ENCODE measurements at regions not wholly inside any gene's neighbourhood (a gene's known extent, or its start where the extent isn't known, plus 50 kb on each side); places are given as distances from the start of the nearest gene placed in this dataset.

- DNase-seq: no peak
- no peaks in the 10 kb centered on the region for H3K36me3 ChIP-seq (ENCODE audit: control insufficient read depth in 4 of 4, insufficient read depth in 4 of 4, low read length in 3 of 4)
- WGBS (ENCODE audit: insufficient coverage): 100% methylated on average over 3 of the region's 9 CpGs
- H3K27ac ChIP-seq (ENCODE audit: insufficient read depth in 1 of 2, low read depth in 1 of 2, low read length in 2 of 2, poor library complexity in 1 of 2, severe bottlenecking in 2 of 2): no peak overlapping the region
- CTCF ChIA-PET: no interaction called here
- H3K4me1 ChIP-seq (ENCODE audit: control extremely low read depth in 1 of 4, control insufficient read depth in 4 of 4, insufficient read depth in 4 of 4, low read length in 3 of 4): peaks cover 0 to 14% (median 10%) of the 10 kb centered on the region in 4 experiments
- H3K4me3 ChIP-seq (ENCODE audit: control insufficient read depth in 1 of 7, extremely low read depth in 1 of 7, insufficient read depth in 4 of 7, low read depth in 2 of 7, low read length in 6 of 7): no peak overlapping the region
- H3K27me3 ChIP-seq (replicated peaks in 2 of 5; ENCODE audit: control insufficient read depth in 4 of 5, insufficient read depth in 5 of 5, low read length in 4 of 5): peaks cover 0 to 6% (median 0%) of the 10 kb centered on the region in 5 experiments
- POLR2A ChIA-PET: no interaction called here
- H3K9me3 ChIP-seq (ENCODE audit: control extremely low read depth in 1 of 5, control insufficient read depth in 4 of 5, insufficient read depth in 2 of 5, low read depth in 1 of 5, low read length in 4 of 5): no peaks in the 10 kb centered on the region
These were observed 62.1 kb upstream of the LMO1 start for GRCh38 chr11:8325591-8326304.

DNA sequence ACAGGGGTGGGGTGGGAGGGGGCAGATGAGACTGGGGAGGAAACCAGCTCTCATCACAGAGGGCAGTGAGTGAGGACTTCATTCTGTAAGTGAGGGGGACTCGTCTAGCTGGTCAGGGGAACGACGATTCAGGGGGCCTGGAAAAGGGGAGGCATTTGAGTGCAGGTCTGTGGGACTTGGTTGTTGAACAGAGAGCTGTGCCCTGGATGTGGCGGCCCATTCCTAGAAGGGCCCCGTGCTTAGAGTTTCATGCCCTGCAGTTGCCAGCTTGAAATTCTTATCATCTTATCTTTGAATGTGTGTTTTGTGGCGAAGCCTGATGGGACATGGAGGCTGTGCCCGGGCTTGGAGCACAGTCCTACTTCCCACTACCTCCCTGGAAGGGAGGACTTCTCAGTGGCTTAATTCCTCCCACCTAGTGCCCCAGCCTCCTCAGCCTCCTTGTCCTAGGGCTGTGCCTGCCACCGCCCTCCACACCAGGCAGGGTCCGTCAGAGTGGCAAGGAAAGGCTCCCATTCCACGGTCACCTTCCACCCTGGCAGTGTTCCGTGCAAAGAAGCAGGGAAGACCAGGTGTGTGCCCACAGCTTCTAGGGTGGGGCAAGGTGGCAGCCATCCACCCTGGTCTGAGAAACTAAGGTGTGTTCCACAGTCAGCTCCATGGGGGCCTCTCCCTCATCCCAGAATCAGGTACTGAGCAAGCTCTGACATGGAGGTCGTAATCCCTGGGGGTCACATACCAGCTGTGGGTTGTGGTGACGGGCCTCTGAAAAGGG lies 59.7 kb upstream of the LMO1 start:
- Histone ChIP-seq H3K36me3 (ENCODE audit: control insufficient read depth in 4 of 4, insufficient read depth in 4 of 4, low read length in 3 of 4) (no peaks in the 10 kb centered on the region), H3K27me3 (replicated peaks in 2 of 5; ENCODE audit: control insufficient read depth in 4 of 5, insufficient read depth in 5 of 5, low read length in 4 of 5) (peaks cover 0 to 2% (median 0%) of the 10 kb centered on the region in 5 experiments), H3K27ac (ENCODE audit: insufficient read depth in 1 of 2, low read depth in 1 of 2, low read length in 2 of 2, poor library complexity in 1 of 2, severe bottlenecking in 2 of 2) (no peak overlapping the region), H3K4me1 (ENCODE audit: control extremely low read depth in 1 of 4, control insufficient read depth in 4 of 4, insufficient read depth in 4 of 4, low read length in 3 of 4) (peaks cover 0 to 7% (median 2%) of the 10 kb centered on the region in 4 experiments), H3K4me3 (ENCODE audit: control insufficient read depth in 1 of 7, extremely low read depth in 1 of 7, insufficient read depth in 4 of 7, low read depth in 2 of 7, low read length in 6 of 7) (no peak overlapping the region), H3K9me3 (ENCODE audit: control extremely low read depth in 1 of 5, control insufficient read depth in 4 of 5, insufficient read depth in 2 of 5, low read depth in 1 of 5, low read length in 4 of 5) (no peaks in the 10 kb centered on the region)
- ChIA-PET POLR2A (no interaction called here), CTCF (interaction anchor here (1.9 kb wide), 1 partner anchor 9 kb away, joined by 4 read pairs; no protein-coding TSS in a partner anchor)
- WGBS (ENCODE audit: insufficient coverage): 94% methylated on average over 8 of the region's 13 CpGs
- no peak for DNase-seq

- CTCF ChIA-PET: interaction anchor here (0.7 to 1.7 kb wide), 2 partner anchors 48 to 123 kb away, joined by 3 read pairs; no protein-coding TSS in a partner anchor
- Histone ChIP-seq H3K9me3 (ENCODE audit: control extremely low read depth in 1 of 5, control insufficient read depth in 4 of 5, insufficient read depth in 2 of 5, low read depth in 1 of 5, low read length in 4 of 5) (no peaks in the 10 kb centered on the region), H3K36me3 (ENCODE audit: control insufficient read depth in 4 of 4, insufficient read depth in 4 of 4, low read length in 3 of 4) (no peaks in the 10 kb centered on the region), H3K4me1 (ENCODE audit: control extremely low read depth in 1 of 4, control insufficient read depth in 4 of 4, insufficient read depth in 4 of 4, low read length in 3 of 4) (no peaks in the 10 kb centered on the region), H3K27ac (ENCODE audit: insufficient read depth in 1 of 2, low read depth in 1 of 2, low read length in 2 of 2, poor library complexity in 1 of 2, severe bottlenecking in 2 of 2) (no peak overlapping the region), H3K27me3 (replicated peaks in 2 of 5; ENCODE audit: control insufficient read depth in 4 of 5, insufficient read depth in 5 of 5, low read length in 4 of 5) (peaks cover 0 to 2% (median 0%) of the 10 kb centered on the region in 5 experiments), H3K4me3 (ENCODE audit: control insufficient read depth in 1 of 7, extremely low read depth in 1 of 7, insufficient read depth in 4 of 7, low read depth in 2 of 7, low read length in 6 of 7) (no peak overlapping the region)
- POLR2A ChIA-PET: no interaction called here
- no peak for DNase-seq
- WGBS (ENCODE audit: insufficient coverage): 93% methylated on average over 9 of the region's 10 CpGs
These were observed 58.2 kb upstream of the LMO1 start for GRCh38 chr11:8321876-8322275.

DNA sequence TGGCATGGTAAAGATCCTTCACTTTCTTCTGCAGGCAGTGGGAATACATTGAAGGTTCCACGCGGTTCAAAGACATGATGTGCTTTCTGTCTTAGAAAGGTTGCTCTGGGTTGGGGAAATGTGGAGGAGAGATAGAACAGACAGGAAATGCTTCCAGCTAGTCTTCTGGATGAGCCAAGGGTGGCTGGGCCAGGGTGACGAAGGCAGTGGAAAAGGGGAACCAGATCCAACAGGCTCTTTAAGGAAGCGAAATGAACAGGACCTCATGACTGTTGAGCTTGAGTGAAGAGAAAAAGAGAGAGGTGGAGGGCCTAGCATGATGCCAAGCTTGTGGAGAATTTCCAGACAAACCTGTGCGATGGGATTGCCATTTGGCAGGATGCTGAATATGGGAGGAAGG lies 56.4 kb upstream of the LMO1 start:
- H3K36me3 ChIP-seq (ENCODE audit: control insufficient read depth in 4 of 4, insufficient read depth in 4 of 4, low read length in 3 of 4): no peaks in the 10 kb centered on the region
- no peaks in the 10 kb centered on the region for H3K9me3 ChIP-seq (ENCODE audit: control extremely low read depth in 1 of 5, control insufficient read depth in 4 of 5, insufficient read depth in 2 of 5, low read depth in 1 of 5, low read length in 4 of 5)
- POLR2A ChIA-PET: no interaction called here
- no peak overlapping the region for H3K4me3 ChIP-seq (ENCODE audit: control insufficient read depth in 1 of 7, extremely low read depth in 1 of 7, insufficient read depth in 4 of 7, low read depth in 2 of 7, low read length in 6 of 7)
- H3K4me1 ChIP-seq (ENCODE audit: control extremely low read depth in 1 of 4, control insufficient read depth in 4 of 4, insufficient read depth in 4 of 4, low read length in 3 of 4): no peaks in the 10 kb centered on the region
- peaks cover 0 to 2% (median 0%) of the 10 kb centered on the region in 5 experiments for H3K27me3 ChIP-seq (replicated peaks in 2 of 5; ENCODE audit: control insufficient read depth in 4 of 5, insufficient read depth in 5 of 5, low read length in 4 of 5)
- H3K27ac ChIP-seq (ENCODE audit: insufficient read depth in 1 of 2, low read depth in 1 of 2, low read length in 2 of 2, poor library complexity in 1 of 2, severe bottlenecking in 2 of 2): no peak overlapping the region
- CTCF ChIA-PET: interaction anchor here (1.7 to 3.9 kb wide), 4 partner anchors 8 to 248 kb away, joined by 6 to 21 read pairs (median 8); partner anchors contain the start of gene LMO1
- no peak for DNase-seq
- WGBS (ENCODE audit: insufficient coverage): 93% methylated on average over 5 of the region's 5 CpGs

- WGBS (ENCODE audit: insufficient coverage): 79% methylated on average over 7 of the region's 7 CpGs
- H3K27me3 ChIP-seq (replicated peaks in 2 of 5; ENCODE audit: control insufficient read depth in 4 of 5, insufficient read depth in 5 of 5, low read length in 4 of 5): no peaks in the 10 kb centered on the region
These were observed 54.9 kb upstream of the LMO1 start for GRCh38 chr11:8318536-8318935.

GRCh38 chr11:8317159-8317558 lies 53.5 kb upstream of the LMO1 start:
- WGBS (ENCODE audit: insufficient coverage): 94% methylated on average over 2 of the region's 2 CpGs
- no peaks in the 10 kb centered on the region for H3K36me3 ChIP-seq (ENCODE audit: control insufficient read depth in 4 of 4, insufficient read depth in 4 of 4, low read length in 3 of 4)
- H3K4me3 ChIP-seq (ENCODE audit: control insufficient read depth in 1 of 7, extremely low read depth in 1 of 7, insufficient read depth in 4 of 7, low read depth in 2 of 7, low read length in 6 of 7): no peak overlapping the region
- POLR2A ChIA-PET: no interaction called here
- CTCF ChIA-PET: interaction anchor here (0.8 to 3.9 kb wide), 9 partner anchors 15 to 88 kb away, joined by 3 to 21 read pairs (median 4); partner anchors contain the start of gene LMO1
- no peak overlapping the region for H3K27ac ChIP-seq (ENCODE audit: insufficient read depth in 1 of 2, low read depth in 1 of 2, low read length in 2 of 2, poor library complexity in 1 of 2, severe bottlenecking in 2 of 2)
- H3K9me3 ChIP-seq (ENCODE audit: control extremely low read depth in 1 of 5, control insufficient read depth in 4 of 5, insufficient read depth in 2 of 5, low read depth in 1 of 5, low read length in 4 of 5): no peaks in the 10 kb centered on the region
- DNase-seq: no peak
- no peaks in the 10 kb centered on the region for H3K4me1 ChIP-seq (ENCODE audit: control extremely low read depth in 1 of 4, control insufficient read depth in 4 of 4, insufficient read depth in 4 of 4, low read length in 3 of 4)
- H3K27me3 ChIP-seq (replicated peaks in 2 of 5; ENCODE audit: control insufficient read depth in 4 of 5, insufficient read depth in 5 of 5, low read length in 4 of 5): peaks cover 0 to 3% (median 0%) of the 10 kb centered on the region in 5 experiments

More at GRCh38 chr11:8318536-8318935, 54.9 kb upstream of the LMO1 start:
- Histone ChIP-seq H3K4me3 (ENCODE audit: control insufficient read depth in 1 of 7, extremely low read depth in 1 of 7, insufficient read depth in 4 of 7, low read depth in 2 of 7, low read length in 6 of 7) (no peak overlapping the region), H3K4me1 (ENCODE audit: control extremely low read depth in 1 of 4, control insufficient read depth in 4 of 4, insufficient read depth in 4 of 4, low read length in 3 of 4) (no peaks in the 10 kb centered on the region), H3K27ac (ENCODE audit: insufficient read depth in 1 of 2, low read depth in 1 of 2, low read length in 2 of 2, poor library complexity in 1 of 2, severe bottlenecking in 2 of 2) (no peak overlapping the region), H3K9me3 (ENCODE audit: control extremely low read depth in 1 of 5, control insufficient read depth in 4 of 5, insufficient read depth in 2 of 5, low read depth in 1 of 5, low read length in 4 of 5) (no peaks in the 10 kb centered on the region), H3K36me3 (ENCODE audit: control insufficient read depth in 4 of 4, insufficient read depth in 4 of 4, low read length in 3 of 4) (no peaks in the 10 kb centered on the region)
- POLR2A ChIA-PET: no interaction called here
- peak in 1 of 3 donors; percentile 39 for DNase-seq
- CTCF ChIA-PET: interaction anchor here (0.8 to 3.9 kb wide), 8 partner anchors 9 to 249 kb away, joined by 3 to 21 read pairs (median 4); partner anchors contain the start of gene LMO1

- Histone ChIP-seq H3K27ac (ENCODE audit: insufficient read depth in 1 of 2, low read depth in 1 of 2, low read length in 2 of 2, poor library complexity in 1 of 2, severe bottlenecking in 2 of 2) (no peak overlapping the region), H3K36me3 (ENCODE audit: control insufficient read depth in 4 of 4, insufficient read depth in 4 of 4, low read length in 3 of 4) (no peaks in the 10 kb centered on the region), H3K27me3 (replicated peaks in 2 of 5; ENCODE audit: control insufficient read depth in 4 of 5, insufficient read depth in 5 of 5, low read length in 4 of 5) (peaks cover 0 to 3% (median 0%) of the 10 kb centered on the region in 5 experiments), H3K4me3 (ENCODE audit: control insufficient read depth in 1 of 7, extremely low read depth in 1 of 7, insufficient read depth in 4 of 7, low read depth in 2 of 7, low read length in 6 of 7) (no peak overlapping the region), H3K9me3 (ENCODE audit: control extremely low read depth in 1 of 5, control insufficient read depth in 4 of 5, insufficient read depth in 2 of 5, low read depth in 1 of 5, low read length in 4 of 5) (no peaks in the 10 kb centered on the region), H3K4me1 (ENCODE audit: control extremely low read depth in 1 of 4, control insufficient read depth in 4 of 4, insufficient read depth in 4 of 4, low read length in 3 of 4) (no peaks in the 10 kb centered on the region)
- ChIA-PET CTCF (no interaction called here), POLR2A (no interaction called here)
- no peak for DNase-seq
- 96% methylated on average over 6 of the region's 9 CpGs for WGBS (ENCODE audit: insufficient coverage)
These were observed 52.3 kb upstream of the LMO1 start for GRCh38 chr11:8315954-8316353.
